ENCODE measurements at regions not wholly inside any gene's neighbourhood (a gene's known extent, or its start where the extent isn't known, plus 50 kb on each side); places are given as distances from the start of the nearest gene placed in this dataset.
A peak's percentile ranks its signal among the peaks of the same experiment; 100 is the strongest.

- Mint-ChIP-seq H3K4me1 (ENCODE audit: low read depth) (no peaks in the 10 kb centered on the region), H3K27ac (no peak overlapping the region), H3K27me3 (ENCODE audit: insufficient read depth) (peaks cover 3% of the 10 kb centered on the region), H3K4me3 (no peak overlapping the region), H3K36me3 (ENCODE audit: low read depth) (no peaks in the 10 kb centered on the region), H3K9me3 (no peaks in the 10 kb centered on the region)
- no peak for DNase-seq (ENCODE audit: low spot score)
- intact Hi-C loops (cut with micrococcal nuclease), result loop anchor here (5.0 kb wide), 1 partner anchor 40 kb away; no protein-coding TSS in a partner anchor
Measured at GRCh38 chr12:75672200-75672599, 160.8 kb upstream of the KRR1 start.

GRCh38 chr12:75670216-75670615, 158.8 kb upstream of the KRR1 start:
- H3K9me3 Mint-ChIP-seq, result no peaks in the 10 kb centered on the region
- no peak for DNase-seq (ENCODE audit: low spot score)
- no peak overlapping the region for H3K27ac Mint-ChIP-seq
- H3K4me3 Mint-ChIP-seq, result no peak overlapping the region
- peaks cover 3% of the 10 kb centered on the region for H3K27me3 Mint-ChIP-seq (ENCODE audit: insufficient read depth)
- no peaks in the 10 kb centered on the region for H3K36me3 Mint-ChIP-seq (ENCODE audit: low read depth)
- no peaks in the 10 kb centered on the region for H3K4me1 Mint-ChIP-seq (ENCODE audit: low read depth)
- intact Hi-C loops (cut with micrococcal nuclease), result loop anchor here (5.0 kb wide), 1 partner anchor 42 kb away; no protein-coding TSS in a partner anchor

GRCh38 chr12:75666939-75667334, 155.5 kb upstream of the KRR1 start:
- Mint-ChIP-seq H3K4me1 (ENCODE audit: low read depth) (no peaks in the 10 kb centered on the region), H3K9me3 (no peaks in the 10 kb centered on the region), H3K27me3 (ENCODE audit: insufficient read depth) (peaks cover 3% of the 10 kb centered on the region), H3K27ac (no peak overlapping the region), H3K36me3 (ENCODE audit: low read depth) (no peaks in the 10 kb centered on the region), H3K4me3 (no peak overlapping the region)
- DNase-seq (ENCODE audit: low spot score), result no peak
- intact Hi-C loops (cut with micrococcal nuclease), result no loop called here

- no peaks in the 10 kb centered on the region for H3K9me3 Mint-ChIP-seq
- intact Hi-C loops (cut with micrococcal nuclease), result no loop called here
- no peak for DNase-seq (ENCODE audit: low spot score)
- no peaks in the 10 kb centered on the region for H3K36me3 Mint-ChIP-seq (ENCODE audit: low read depth)
- H3K27me3 Mint-ChIP-seq (ENCODE audit: insufficient read depth), result peaks cover 3% of the 10 kb centered on the region
- H3K27ac Mint-ChIP-seq, result no peak overlapping the region
- H3K4me1 Mint-ChIP-seq (ENCODE audit: low read depth), result no peaks in the 10 kb centered on the region
- no peak overlapping the region for H3K4me3 Mint-ChIP-seq
Measured at GRCh38 chr12:75666126-75666938, 154.9 kb upstream of the KRR1 start.

- Mint-ChIP-seq H3K27ac (no peak overlapping the region), H3K27me3 (ENCODE audit: insufficient read depth) (peaks cover 1% of the 10 kb centered on the region), H3K4me3 (no peak overlapping the region), H3K4me1 (ENCODE audit: low read depth) (no peaks in the 10 kb centered on the region), H3K9me3 (no peaks in the 10 kb centered on the region), H3K36me3 (ENCODE audit: low read depth) (no peaks in the 10 kb centered on the region)
- DNase-seq (ENCODE audit: low spot score), result no peak
- intact Hi-C loops (cut with micrococcal nuclease), result no loop called here
Measured at GRCh38 chr12:75665216-75665615, 153.8 kb upstream of the KRR1 start.

- DNase-seq (ENCODE audit: low spot score), result no peak
- intact Hi-C loops (cut with micrococcal nuclease), result no loop called here
- Mint-ChIP-seq H3K27me3 (ENCODE audit: insufficient read depth) (peaks cover 1% of the 10 kb centered on the region), H3K27ac (no peak overlapping the region), H3K4me3 (no peak overlapping the region), H3K4me1 (ENCODE audit: low read depth) (peaks cover 15% of the 10 kb centered on the region), H3K36me3 (ENCODE audit: low read depth) (no peaks in the 10 kb centered on the region), H3K9me3 (no peaks in the 10 kb centered on the region)
Measured at GRCh38 chr12:75662511-75663159, 151.2 kb upstream of the KRR1 start.

GRCh38 chr12:75661908-75662307, 150.5 kb upstream of the KRR1 start:
- H3K27ac Mint-ChIP-seq, result no peak overlapping the region
- H3K4me3 Mint-ChIP-seq, result no peak overlapping the region
- peaks cover 15% of the 10 kb centered on the region for H3K4me1 Mint-ChIP-seq (ENCODE audit: low read depth)
- intact Hi-C loops (cut with micrococcal nuclease), result no loop called here
- DNase-seq (ENCODE audit: low spot score), result no peak
- peaks cover 1% of the 10 kb centered on the region for H3K27me3 Mint-ChIP-seq (ENCODE audit: insufficient read depth)
- H3K36me3 Mint-ChIP-seq (ENCODE audit: low read depth), result no peaks in the 10 kb centered on the region
- no peaks in the 10 kb centered on the region for H3K9me3 Mint-ChIP-seq

GRCh38 chr12:75660805-75661404, 149.5 kb upstream of the KRR1 start:
- Mint-ChIP-seq H3K27ac (no peak overlapping the region), H3K9me3 (no peaks in the 10 kb centered on the region), H3K36me3 (ENCODE audit: low read depth) (no peaks in the 10 kb centered on the region), H3K4me3 (no peak overlapping the region), H3K4me1 (ENCODE audit: low read depth) (peaks cover 16% of the 10 kb centered on the region), H3K27me3 (ENCODE audit: insufficient read depth) (peaks cover 1% of the 10 kb centered on the region)
- no peak for DNase-seq (ENCODE audit: low spot score)
- intact Hi-C loops (cut with micrococcal nuclease), result no loop called here

GRCh38 chr12:75660107-75660530, 148.7 kb upstream of the KRR1 start:
- DNase-seq (ENCODE audit: low spot score), result no peak
- intact Hi-C loops (cut with micrococcal nuclease), result no loop called here
- H3K4me3 Mint-ChIP-seq, result no peak overlapping the region
- no peaks in the 10 kb centered on the region for H3K36me3 Mint-ChIP-seq (ENCODE audit: low read depth)
- no peaks in the 10 kb centered on the region for H3K9me3 Mint-ChIP-seq
- peaks cover 24% of the 10 kb centered on the region for H3K4me1 Mint-ChIP-seq (ENCODE audit: low read depth)
- H3K27ac Mint-ChIP-seq, result no peak overlapping the region
- H3K27me3 Mint-ChIP-seq (ENCODE audit: insufficient read depth), result peaks cover 1% of the 10 kb centered on the region

GRCh38 chr12:75658901-75659823, 147.8 kb upstream of the KRR1 start:
- H3K4me1 Mint-ChIP-seq (ENCODE audit: low read depth), result peaks cover 34% of the 10 kb centered on the region
- intact Hi-C loops (cut with micrococcal nuclease), result loop anchor here (2.0 to 10.0 kb wide), 3 partner anchors 273 to 500 kb away; partner anchors contain the start of genes CAPS2 and GLIPR1L1
- H3K36me3 Mint-ChIP-seq (ENCODE audit: low read depth), result no peaks in the 10 kb centered on the region
- H3K9me3 Mint-ChIP-seq, result no peaks in the 10 kb centered on the region
- peak overlapping the region; percentile 33 for H3K27ac Mint-ChIP-seq
- H3K4me3 Mint-ChIP-seq, result no peak overlapping the region
- no peak for DNase-seq (ENCODE audit: low spot score)
- no peaks in the 10 kb centered on the region for H3K27me3 Mint-ChIP-seq (ENCODE audit: insufficient read depth)

GRCh38 chr12:75658286-75658685, 146.9 kb upstream of the KRR1 start:
- DNase-seq (ENCODE audit: low spot score), result no peak
- Mint-ChIP-seq H3K27ac (no peak overlapping the region), H3K9me3 (no peaks in the 10 kb centered on the region), H3K36me3 (ENCODE audit: low read depth) (no peaks in the 10 kb centered on the region), H3K27me3 (ENCODE audit: insufficient read depth) (no peaks in the 10 kb centered on the region), H3K4me3 (no peak overlapping the region), H3K4me1 (ENCODE audit: low read depth) (peaks cover 36% of the 10 kb centered on the region)
- intact Hi-C loops (cut with micrococcal nuclease), result loop anchor here (2.0 to 10.0 kb wide), 3 partner anchors 274 to 501 kb away; partner anchors contain the start of genes CAPS2 and GLIPR1L1

GRCh38 chr12:75657831-75658230, 146.4 kb upstream of the KRR1 start:
- H3K36me3 Mint-ChIP-seq (ENCODE audit: low read depth), result no peaks in the 10 kb centered on the region
- intact Hi-C loops (cut with micrococcal nuclease), result loop anchor here (2.0 to 10.0 kb wide), 3 partner anchors 274 to 501 kb away; partner anchors contain the start of genes CAPS2 and GLIPR1L1

More at GRCh38 chr12:75657831-75658230, 146.4 kb upstream of the KRR1 start:
- H3K27me3 Mint-ChIP-seq (ENCODE audit: insufficient read depth), result no peaks in the 10 kb centered on the region
- H3K9me3 Mint-ChIP-seq, result no peaks in the 10 kb centered on the region
- no peak overlapping the region for H3K4me3 Mint-ChIP-seq
- no peak overlapping the region for H3K27ac Mint-ChIP-seq
- peaks cover 36% of the 10 kb centered on the region for H3K4me1 Mint-ChIP-seq (ENCODE audit: low read depth)
- DNase-seq (ENCODE audit: low spot score), result no peak

Data from activated T-helper 1 cell treated with anti-CD3 and anti-CD28 coated beads, Interleukin-12 subunit alpha, Interleukin-12 subunit beta, Interleukin-2, Interleukin-4 antibody, amounts not matched to agents 30 ng/mL and 10 ng/mL and 1 ng/mL, durations not matched to agents 14 hours and 24 hours and 36 hours (primary cell).